ENCODE measurements at regions not wholly inside any gene's neighbourhood (a gene's known extent, or its start where the extent isn't known, plus 50 kb on each side); places are given as distances from the start of the nearest gene placed in this dataset.
A peak's percentile ranks its signal among the peaks of the same experiment; 100 is the strongest.

DNA sequence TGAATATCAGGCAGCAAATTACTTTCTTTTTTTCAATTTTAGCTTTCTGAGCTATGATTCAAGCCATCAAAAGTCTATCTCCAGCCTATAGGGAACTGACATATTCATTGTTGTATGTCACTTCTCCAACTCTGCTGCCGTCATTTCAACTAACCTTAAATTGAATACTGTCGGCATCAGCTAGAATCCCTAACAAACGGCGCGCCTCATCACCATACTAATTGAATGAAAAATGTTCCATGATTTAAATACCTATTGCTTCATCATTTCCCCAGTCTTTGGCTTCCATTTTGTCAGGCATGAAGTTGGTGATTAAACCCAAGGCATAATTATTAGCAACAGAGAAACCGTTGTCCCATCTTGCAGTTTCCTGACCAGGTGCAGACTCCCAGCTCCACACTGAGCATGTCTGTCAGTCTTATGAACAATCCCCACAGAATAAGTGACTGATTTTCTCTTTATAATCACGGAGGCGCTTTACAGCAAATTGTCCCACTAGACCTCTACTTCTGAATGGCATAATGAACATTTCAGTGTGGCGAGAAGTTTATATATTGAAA lies 83.5 kb upstream of the NPY start:
- DNase-seq (ENCODE audit: low read depth) = no peak

DNA sequence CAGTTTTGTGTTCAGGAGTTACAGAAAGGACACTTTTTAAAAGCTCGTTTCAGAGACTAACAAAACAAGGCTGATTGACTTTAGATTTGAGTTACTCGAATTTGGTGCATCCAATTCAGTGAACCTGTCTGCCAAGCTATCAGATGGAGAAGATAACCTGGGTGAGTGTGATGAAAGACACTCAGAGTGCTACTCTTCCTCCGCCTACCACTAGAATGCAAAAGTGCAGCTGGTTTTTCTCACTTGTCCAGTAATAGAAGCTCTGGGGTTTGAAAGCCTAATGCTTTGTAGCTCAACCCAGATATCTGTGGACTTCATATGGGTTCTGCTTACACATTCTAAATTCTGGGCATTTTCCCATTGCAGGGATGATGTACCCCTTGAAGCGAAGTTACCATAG lies 82.8 kb upstream of the NPY start:
- no peak for DNase-seq (ENCODE audit: low read depth)

DNA sequence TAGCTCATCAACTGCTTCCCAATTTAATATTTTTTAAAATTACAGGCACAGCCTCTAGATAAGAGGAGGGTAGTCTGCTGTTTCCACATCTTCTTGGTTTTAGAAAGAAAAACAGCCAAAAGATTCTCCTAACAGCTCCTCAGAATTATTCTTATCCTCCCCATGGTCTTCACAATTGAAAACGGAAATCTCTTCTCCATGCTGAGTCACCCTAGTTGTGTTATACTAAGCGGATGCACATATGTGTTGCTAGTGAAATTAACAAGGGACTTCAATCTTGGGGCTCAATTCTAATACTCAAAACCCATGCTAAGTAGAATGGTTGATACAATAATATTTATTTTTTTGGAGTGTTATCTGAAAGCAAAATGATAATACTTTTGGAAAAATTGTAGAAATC lies 71.9 kb upstream of the NPY start:
- no peak for DNase-seq (ENCODE audit: low read depth)

GRCh38 chr7:24213311-24213710 lies 70.7 kb upstream of the NPY start:
- DNase-seq (ENCODE audit: low read depth) = no peak

DNA sequence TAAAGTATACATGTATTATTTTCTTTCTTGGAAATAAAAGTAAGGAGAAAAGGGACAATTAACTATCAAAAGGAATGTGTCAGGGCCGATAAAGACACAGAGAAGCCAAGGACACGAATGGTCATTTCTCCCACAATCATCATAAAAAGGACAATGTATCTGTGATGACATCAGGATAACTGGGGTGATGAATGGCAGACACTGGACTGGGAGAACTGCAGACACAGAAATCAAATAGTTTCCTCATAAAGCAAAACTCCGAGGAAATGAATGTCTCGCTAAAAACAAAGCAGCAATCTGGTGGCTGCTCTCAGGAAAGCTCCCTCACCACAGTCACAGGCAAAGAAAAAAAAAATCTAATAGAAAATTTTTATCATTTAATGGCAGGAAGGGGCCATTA lies 69.3 kb upstream of the NPY start:
- no peak for DNase-seq (ENCODE audit: low read depth)

GRCh38 chr7:24216576-24217125 lies 67.3 kb upstream of the NPY start:
- no peak for DNase-seq (ENCODE audit: low read depth)

DNA sequence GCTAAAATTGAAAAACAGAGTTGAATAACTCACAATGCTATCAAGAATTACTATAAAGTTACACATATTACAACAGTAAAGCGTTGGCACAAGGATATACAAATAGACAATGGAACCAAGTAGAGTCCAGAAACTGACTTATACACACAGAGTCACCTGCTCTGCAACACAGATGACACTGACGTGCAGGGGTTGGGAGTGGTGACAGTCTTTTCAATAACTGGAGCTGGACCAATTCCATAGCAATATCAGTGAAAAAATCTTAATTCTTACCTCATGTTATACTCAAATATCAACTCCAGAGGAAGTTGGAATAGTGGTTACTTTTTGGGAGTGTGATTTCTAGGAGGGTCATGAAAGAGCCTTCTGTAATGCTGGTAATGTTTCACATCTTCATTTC lies 62.5 kb upstream of the NPY start:
- no peak for DNase-seq (ENCODE audit: low read depth)

DNA sequence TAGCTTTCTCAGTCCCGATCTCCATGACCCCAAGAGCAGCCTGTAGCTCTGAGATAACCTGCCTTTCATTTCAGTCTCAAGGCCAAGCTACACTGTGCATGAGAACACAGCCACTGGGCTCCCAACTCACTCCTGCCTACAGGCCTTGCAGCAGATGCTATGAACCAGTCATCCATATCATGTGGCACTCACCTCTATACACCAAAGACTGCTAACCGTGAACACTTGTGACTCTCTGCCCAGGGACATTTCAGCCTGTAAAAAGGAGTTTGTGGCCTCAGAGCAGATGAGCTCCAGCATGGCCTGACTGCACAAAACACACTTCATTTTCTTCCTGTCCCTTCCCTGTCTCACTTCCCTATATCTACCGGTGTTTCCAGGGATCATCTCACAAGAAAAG lies 56.9 kb upstream of the NPY start:
- no peak for DNase-seq (ENCODE audit: low read depth)

GRCh38 chr7:24227603-24228359 lies 56.2 kb upstream of the NPY start:
- peak; percentile 3 for DNase-seq (ENCODE audit: low read depth)

DNA sequence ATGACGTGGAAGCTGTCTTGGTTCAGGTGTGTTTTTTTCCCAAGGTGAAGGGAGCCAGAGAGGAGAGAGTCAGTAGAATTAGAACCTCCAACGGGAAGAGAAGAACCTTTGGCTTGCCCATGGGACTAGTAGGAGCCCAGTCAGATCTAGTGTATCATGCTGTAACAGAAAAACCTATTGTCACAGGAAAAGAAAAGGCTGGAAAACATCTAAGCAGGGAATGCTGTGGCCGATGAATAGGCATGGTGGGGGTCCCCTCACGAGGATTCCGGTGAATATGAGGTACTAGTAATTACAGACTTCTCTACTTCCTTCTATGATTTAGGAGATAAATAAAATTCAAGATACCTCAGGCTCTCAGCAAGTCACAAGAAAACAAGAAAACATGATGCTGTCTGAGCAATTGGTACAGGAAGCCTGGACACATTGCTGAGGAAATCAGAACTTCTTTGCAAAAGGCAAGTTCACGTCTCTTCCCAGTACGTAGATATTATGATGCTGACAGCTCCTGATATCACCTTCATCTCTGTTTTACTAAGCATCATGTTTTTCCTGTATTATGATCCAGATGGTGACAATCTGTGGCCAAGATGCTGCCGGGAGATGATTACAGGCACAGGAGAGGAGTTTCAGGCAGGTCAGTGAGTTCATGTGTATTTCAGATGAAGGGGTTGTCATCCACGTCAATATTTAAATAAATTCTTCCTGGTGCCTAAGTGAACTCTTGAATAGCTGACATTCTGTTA lies 54.3 kb upstream of the NPY start:
- DNase-seq (ENCODE audit: low read depth) = no peak

DNA sequence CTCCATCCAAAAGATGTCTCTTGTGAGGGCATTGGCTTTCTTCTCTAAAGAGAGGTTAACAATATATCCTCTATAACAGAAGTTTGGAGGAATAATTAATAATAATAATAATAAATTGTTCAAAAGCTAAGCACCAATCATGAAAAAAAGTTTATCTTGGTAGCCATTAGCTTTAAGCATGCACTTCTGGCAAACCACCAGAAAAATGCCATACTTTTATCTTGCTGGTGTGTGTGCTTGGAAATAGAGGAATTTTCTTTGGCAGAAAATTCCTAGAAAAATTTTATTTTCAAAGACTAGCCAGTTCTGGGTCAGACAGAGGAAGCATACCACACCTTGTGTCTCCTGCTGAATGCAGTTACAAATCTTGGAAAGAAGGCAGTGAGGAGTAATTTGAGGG lies 52.5 kb upstream of the NPY start:
- DNase-seq (ENCODE audit: low read depth) = no peak

DNA sequence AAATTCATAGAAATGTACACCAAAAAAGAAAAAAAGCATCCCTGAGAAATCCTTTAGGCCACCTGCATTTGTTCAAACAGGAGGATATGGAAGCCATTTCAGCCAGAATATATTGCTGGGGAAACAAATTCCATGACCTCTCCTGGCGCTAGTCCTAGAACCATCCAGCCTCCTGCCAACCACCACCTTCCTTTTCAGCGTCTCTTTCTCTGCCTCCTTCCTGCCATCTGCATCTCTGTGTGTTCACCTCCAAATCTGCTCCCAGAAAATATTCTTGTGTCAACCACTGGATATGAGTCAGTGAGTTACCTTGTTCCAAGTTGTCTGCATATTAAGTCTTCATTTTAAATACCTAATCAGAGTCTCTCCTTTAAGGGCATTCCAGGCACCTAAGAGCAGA lies 50.6 kb upstream of the NPY start:
- DNase-seq (ENCODE audit: low read depth) = no peak

All from activated T-cell treated with anti-CD3 and anti-CD28 coated beads for 48 hours (primary cell).